ENCODE measurements at regions not wholly inside any gene's neighbourhood (a gene's known extent, or its start where the extent isn't known, plus 50 kb on each side); places are given as distances from the start of the nearest gene placed in this dataset.

- no peak for DNase-seq (ENCODE audit: low read depth)
- TF ChIP-seq POLR2A (IDR thresholded peaks at IDR 0.05; ENCODE audit: extremely low read depth, insufficient read length) (no peak), MYC (IDR thresholded peaks at IDR 0.05; ENCODE audit: low read depth, low read length) (no peak)
- TF ChIP-seq, protein P1, sequence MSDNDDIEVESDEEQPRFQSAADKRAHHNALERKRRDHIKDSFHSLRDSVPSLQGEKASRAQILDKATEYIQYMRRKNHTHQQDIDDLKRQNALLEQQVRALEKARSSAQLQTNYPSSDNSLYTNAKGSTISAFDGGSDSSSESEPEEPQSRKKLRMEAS (IDR thresholded peaks at IDR 0.05; ENCODE audit: low read depth, low read length), result no peak
- TF ChIP-seq, protein P2, sequence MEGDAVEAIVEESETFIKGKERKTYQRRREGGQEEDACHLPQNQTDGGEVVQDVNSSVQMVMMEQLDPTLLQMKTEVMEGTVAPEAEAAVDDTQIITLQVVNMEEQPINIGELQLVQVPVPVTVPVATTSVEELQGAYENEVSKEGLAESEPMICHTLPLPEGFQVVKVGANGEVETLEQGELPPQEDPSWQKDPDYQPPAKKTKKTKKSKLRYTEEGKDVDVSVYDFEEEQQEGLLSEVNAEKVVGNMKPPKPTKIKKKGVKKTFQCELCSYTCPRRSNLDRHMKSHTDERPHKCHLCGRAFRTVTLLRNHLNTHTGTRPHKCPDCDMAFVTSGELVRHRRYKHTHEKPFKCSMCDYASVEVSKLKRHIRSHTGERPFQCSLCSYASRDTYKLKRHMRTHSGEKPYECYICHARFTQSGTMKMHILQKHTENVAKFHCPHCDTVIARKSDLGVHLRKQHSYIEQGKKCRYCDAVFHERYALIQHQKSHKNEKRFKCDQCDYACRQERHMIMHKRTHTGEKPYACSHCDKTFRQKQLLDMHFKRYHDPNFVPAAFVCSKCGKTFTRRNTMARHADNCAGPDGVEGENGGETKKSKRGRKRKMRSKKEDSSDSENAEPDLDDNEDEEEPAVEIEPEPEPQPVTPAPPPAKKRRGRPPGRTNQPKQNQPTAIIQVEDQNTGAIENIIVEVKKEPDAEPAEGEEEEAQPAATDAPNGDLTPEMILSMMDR (IDR thresholded peaks at IDR 0.05; ENCODE audit: low read depth, low read length), result no peak
- no peak overlapping the region for H3K4me3 ChIP-seq (ENCODE audit: low read depth, low read length)
Measured at GRCh38 chr13:40302351-40302750, 364.1 kb downstream of the FOXO1 start.

DNA sequence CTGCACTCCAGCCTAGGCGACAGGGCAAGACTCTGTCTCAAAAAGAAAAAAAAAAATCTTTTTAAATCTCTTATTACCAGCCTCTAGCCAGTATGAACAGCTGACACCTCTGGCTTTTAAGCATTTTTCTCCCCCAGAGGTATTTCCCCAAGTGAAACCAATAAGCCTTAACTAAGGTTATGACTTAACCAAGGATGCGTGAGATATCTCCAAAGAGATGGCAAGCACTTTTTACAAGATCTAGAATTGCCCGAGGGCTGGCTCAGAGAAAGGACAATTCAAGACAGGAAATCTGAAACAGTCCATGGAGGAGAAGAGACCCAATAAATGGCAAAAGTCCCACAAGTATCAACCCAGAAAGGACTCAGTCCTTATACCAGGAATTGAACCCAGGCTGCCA lies 362.1 kb downstream of the FOXO1 start:
- TF ChIP-seq, protein P2 (IDR thresholded peaks at IDR 0.05; ENCODE audit: low read depth, low read length), result no peak
- TF ChIP-seq MYC (IDR thresholded peaks at IDR 0.05; ENCODE audit: low read depth, low read length) (no peak), POLR2A (IDR thresholded peaks at IDR 0.05; ENCODE audit: extremely low read depth, insufficient read length) (no peak)
- TF ChIP-seq, protein P1 (IDR thresholded peaks at IDR 0.05; ENCODE audit: low read depth, low read length), result no peak
- H3K4me3 ChIP-seq (ENCODE audit: low read depth, low read length), result no peak overlapping the region
- no peak for DNase-seq (ENCODE audit: low read depth)

GRCh38 chr13:40306817-40307216 lies 359.6 kb downstream of the FOXO1 start:
- TF ChIP-seq, protein P1 (IDR thresholded peaks at IDR 0.05; ENCODE audit: low read depth, low read length), result no peak
- TF ChIP-seq MYC (IDR thresholded peaks at IDR 0.05; ENCODE audit: low read depth, low read length), result no peak
- no peak for TF ChIP-seq POLR2A (IDR thresholded peaks at IDR 0.05; ENCODE audit: extremely low read depth, insufficient read length)
- TF ChIP-seq, protein P2 (IDR thresholded peaks at IDR 0.05; ENCODE audit: low read depth, low read length), result no peak
- DNase-seq (ENCODE audit: low read depth), result no peak
- H3K4me3 ChIP-seq (ENCODE audit: low read depth, low read length), result no peak overlapping the region

DNA sequence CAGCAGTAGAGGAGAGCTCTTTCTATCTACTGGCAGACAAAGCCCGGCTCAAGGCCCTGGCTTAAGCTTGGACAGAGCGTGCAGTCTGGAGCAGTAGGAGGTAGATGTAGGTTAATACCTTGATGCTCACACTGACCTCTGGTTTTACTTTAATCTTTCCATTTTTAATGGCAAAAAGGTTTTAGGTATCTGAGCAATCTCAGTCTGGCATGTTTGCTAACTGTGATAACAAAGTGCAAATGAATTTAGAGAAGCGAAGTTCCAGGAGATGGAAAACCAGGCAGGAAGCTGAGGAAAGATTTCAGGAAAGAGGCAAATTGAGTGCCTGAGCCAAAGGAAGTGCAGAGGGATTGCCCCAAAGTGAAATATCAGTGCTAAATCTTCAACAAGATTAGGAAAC lies 356.6 kb downstream of the FOXO1 start:
- TF ChIP-seq, protein P2 (IDR thresholded peaks at IDR 0.05; ENCODE audit: low read depth, low read length), result no peak
- TF ChIP-seq MYC (IDR thresholded peaks at IDR 0.05; ENCODE audit: low read depth, low read length) (no peak), POLR2A (IDR thresholded peaks at IDR 0.05; ENCODE audit: extremely low read depth, insufficient read length) (no peak)
- TF ChIP-seq, protein P1 (IDR thresholded peaks at IDR 0.05; ENCODE audit: low read depth, low read length), result no peak
- no peak for DNase-seq (ENCODE audit: low read depth)
- H3K4me3 ChIP-seq (ENCODE audit: low read depth, low read length), result no peak overlapping the region

DNA sequence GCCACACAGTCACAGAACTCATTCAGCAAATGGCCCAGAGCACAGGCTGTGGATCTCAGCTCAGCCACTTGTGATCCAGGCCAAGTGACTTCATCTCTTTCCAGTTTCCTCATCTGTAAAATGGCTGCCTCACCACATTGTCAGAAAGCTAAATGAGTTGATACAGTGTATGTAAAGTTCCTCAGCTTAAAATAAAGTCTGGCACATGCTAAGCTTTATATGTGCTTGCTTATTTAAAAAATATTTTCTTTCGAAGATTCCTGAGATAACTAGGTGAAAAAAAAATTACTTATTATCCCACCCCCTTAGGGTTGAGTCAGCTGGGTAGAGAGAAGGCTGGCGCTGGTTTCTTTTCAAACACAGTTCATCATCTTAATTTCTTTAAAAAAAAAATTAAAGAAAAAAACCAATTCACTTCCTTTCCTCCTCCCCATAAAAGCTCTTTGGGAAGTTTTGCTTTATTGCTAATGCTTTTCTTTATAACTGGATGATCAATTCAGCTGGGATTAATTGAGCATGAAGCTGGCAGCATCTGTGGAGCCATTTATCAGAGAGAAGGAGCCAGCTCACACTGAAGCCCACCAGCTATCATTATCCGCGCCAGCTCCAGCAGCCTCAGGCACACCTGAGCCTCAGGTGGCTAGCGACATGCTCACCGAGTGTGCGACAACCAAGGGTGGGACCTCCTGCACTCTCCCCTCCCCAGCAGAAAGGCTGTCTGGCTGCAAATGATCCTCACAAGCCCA lies 354.9 kb downstream of the FOXO1 start:
- TF ChIP-seq, protein P1 (IDR thresholded peaks at IDR 0.05; ENCODE audit: low read depth, low read length), result no peak
- no peak for DNase-seq (ENCODE audit: low read depth)
- H3K4me3 ChIP-seq (ENCODE audit: low read depth, low read length), result no peak overlapping the region

DNA sequence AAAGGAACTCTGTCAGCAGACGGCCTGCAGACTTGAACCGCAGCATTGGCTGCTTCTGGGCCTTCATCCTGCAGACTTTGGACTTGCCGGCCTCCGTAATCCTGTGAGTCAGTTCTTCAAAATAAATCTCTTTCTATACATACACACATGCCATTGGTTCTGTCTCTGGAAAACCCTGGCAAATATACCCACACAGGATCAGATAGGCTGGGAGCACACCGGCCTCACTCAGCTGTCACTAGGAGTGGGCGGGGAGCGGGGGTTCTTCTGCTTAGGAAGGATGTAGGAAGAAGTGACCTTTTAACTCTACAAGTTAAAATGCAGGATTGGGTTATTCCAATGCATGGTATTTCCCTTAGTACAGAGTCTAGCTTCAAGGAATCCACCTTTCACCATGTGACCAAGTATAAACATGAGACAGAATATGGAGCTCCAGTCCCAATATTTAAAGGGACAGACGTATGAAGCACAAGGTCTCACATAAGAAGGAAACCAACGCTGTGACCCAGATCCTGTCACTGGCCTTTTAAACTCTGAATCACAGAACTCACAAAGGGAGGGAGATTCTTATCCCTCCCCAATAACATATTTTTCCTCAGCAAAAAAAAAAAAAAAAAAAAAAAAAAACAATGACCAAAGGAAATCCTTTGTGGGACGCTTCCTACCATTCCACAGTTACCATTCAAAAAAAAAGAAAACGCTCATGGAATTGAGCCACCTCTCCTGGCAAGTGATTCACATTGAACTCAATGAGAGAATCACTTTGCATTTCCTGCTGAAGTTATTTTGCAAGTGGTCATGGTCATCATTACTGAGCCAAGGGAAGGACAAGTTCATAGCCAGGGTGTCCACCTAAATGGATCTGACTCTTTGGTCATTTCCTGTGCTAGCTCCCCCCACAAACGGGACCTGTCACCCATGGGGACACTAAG lies 352.9 kb downstream of the FOXO1 start:
- H3K4me3 ChIP-seq (ENCODE audit: low read depth, low read length), result no peak overlapping the region
- no peak for DNase-seq (ENCODE audit: low read depth)
- TF ChIP-seq MYC (IDR thresholded peaks at IDR 0.05; ENCODE audit: low read depth, low read length), result no peak
- TF ChIP-seq POLR2A (IDR thresholded peaks at IDR 0.05; ENCODE audit: extremely low read depth, insufficient read length), result no peak
- TF ChIP-seq, protein P2 (IDR thresholded peaks at IDR 0.05; ENCODE audit: low read depth, low read length), result no peak
- TF ChIP-seq, protein P1 (IDR thresholded peaks at IDR 0.05; ENCODE audit: low read depth, low read length), result no peak

Data from NB4 (cell line).